ENCODE measurements at regions not wholly inside any gene's neighbourhood (a gene's known extent, or its start where the extent isn't known, plus 50 kb on each side); places are given as distances from the start of the nearest gene placed in this dataset.

GRCh38 chr10:55223352-55223751, 422.3 kb upstream of the PCDH15 start:
- Histone ChIP-seq H3K9me3 (no peaks in the 10 kb centered on the region), H3K27ac (no peak overlapping the region), H3K4me3 (no peak overlapping the region), H3K27me3 (replicated peaks; ENCODE audit: insufficient read depth) (no peaks in the 10 kb centered on the region), H3K36me3 (no peaks in the 10 kb centered on the region), H3K4me1 (replicated peaks) (no peaks in the 10 kb centered on the region)
- intact Hi-C loops (cut with DNase I): no loop called here
- no peak for TF ChIP-seq POLR2A (IDR thresholded peaks at IDR 0.05)
- TF ChIP-seq CTCF (IDR thresholded peaks at IDR 0.05): no peak
- TF ChIP-seq POLR2AphosphoS5 (IDR thresholded peaks at IDR 0.05): no peak
- WGBS: 63% methylated on average over 2 of the region's 2 CpGs
- DNase-seq (ENCODE audit: low spot score): no peak

- DNase-seq (ENCODE audit: low spot score): no peak
- intact Hi-C loops (cut with DNase I): no loop called here
- no peak for TF ChIP-seq POLR2AphosphoS5 (IDR thresholded peaks at IDR 0.05)
Observed at GRCh38 chr10:55220975-55221374, 419.9 kb upstream of the PCDH15 start.

GRCh38 chr10:55215699-55216098, 414.7 kb upstream of the PCDH15 start:
- Histone ChIP-seq H3K4me3 (no peak overlapping the region), H3K36me3 (no peaks in the 10 kb centered on the region), H3K4me1 (replicated peaks) (no peaks in the 10 kb centered on the region), H3K27me3 (replicated peaks; ENCODE audit: insufficient read depth) (no peaks in the 10 kb centered on the region), H3K9me3 (no peaks in the 10 kb centered on the region), H3K27ac (no peak overlapping the region)
- intact Hi-C loops (cut with DNase I): no loop called here
- DNase-seq (ENCODE audit: low spot score): no peak
- no peak for TF ChIP-seq CTCF (IDR thresholded peaks at IDR 0.05)
- no peak for TF ChIP-seq POLR2A (IDR thresholded peaks at IDR 0.05)
- TF ChIP-seq POLR2AphosphoS5 (IDR thresholded peaks at IDR 0.05): no peak
- WGBS: 78% methylated on average over 1 of the region's 1 CpG

More at GRCh38 chr10:55220975-55221374, 419.9 kb upstream of the PCDH15 start:
- Histone ChIP-seq H3K4me1 (replicated peaks) (no peaks in the 10 kb centered on the region), H3K27ac (no peak overlapping the region), H3K9me3 (no peaks in the 10 kb centered on the region), H3K36me3 (no peaks in the 10 kb centered on the region), H3K4me3 (no peak overlapping the region), H3K27me3 (replicated peaks; ENCODE audit: insufficient read depth) (no peaks in the 10 kb centered on the region)

DNA sequence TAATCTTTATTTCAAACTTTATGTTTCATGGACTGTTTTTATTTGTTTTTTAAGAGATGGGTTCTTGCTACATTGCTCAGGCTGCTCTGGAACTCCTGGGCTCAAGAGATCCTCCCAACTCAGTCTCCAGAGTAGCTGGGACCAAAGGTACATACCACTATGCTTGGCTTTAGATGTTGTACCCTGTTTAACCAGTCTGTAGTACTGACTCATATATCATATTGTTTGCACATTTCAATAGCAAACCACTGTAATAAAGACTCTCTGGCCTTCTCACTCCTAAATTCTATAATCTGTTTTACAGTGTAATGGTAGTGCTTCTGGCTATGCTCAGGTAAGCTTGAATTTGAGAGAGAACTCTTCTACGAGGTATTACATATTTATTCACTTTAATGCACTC, 413.6 kb upstream of the PCDH15 start:
- no peaks in the 10 kb centered on the region for H3K27me3 ChIP-seq (replicated peaks; ENCODE audit: insufficient read depth)
- no peak overlapping the region for H3K4me3 ChIP-seq
- H3K4me1 ChIP-seq (replicated peaks): no peaks in the 10 kb centered on the region
- H3K36me3 ChIP-seq: no peaks in the 10 kb centered on the region
- TF ChIP-seq CTCF (IDR thresholded peaks at IDR 0.05) (no peak), POLR2A (IDR thresholded peaks at IDR 0.05) (no peak), POLR2AphosphoS5 (IDR thresholded peaks at IDR 0.05) (no peak)
- no peaks in the 10 kb centered on the region for H3K9me3 ChIP-seq
- WGBS: 36% methylated on average over 1 of the region's 1 CpG
- no peak for DNase-seq (ENCODE audit: low spot score)
- intact Hi-C loops (cut with DNase I): no loop called here
- no peak overlapping the region for H3K27ac ChIP-seq

DNA sequence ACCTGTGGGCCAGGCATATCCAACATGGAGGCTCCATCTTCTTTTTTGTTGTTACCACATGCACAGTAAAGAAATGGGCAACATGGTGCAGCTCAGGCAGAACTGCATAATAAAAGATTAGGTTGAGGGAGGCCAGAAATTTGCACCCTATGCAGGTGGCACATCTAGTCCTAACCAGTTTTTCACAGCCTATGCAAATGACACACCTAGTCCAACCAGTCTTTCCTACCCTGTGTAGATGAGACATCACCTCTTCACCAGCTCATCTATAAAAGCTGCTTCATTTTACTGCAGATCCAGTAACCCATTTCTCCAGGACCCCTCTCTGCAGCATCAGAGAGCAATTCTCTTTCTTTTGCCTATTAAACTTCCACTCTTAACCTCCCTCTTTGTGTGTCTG, 411.0 kb upstream of the PCDH15 start:
- H3K27me3 ChIP-seq (replicated peaks; ENCODE audit: insufficient read depth): no peaks in the 10 kb centered on the region
- H3K9me3 ChIP-seq: no peaks in the 10 kb centered on the region
- DNase-seq (ENCODE audit: low spot score): no peak
- H3K36me3 ChIP-seq: no peaks in the 10 kb centered on the region
- no peak overlapping the region for H3K4me3 ChIP-seq
- H3K27ac ChIP-seq: no peak overlapping the region
- no peak for TF ChIP-seq POLR2AphosphoS5 (IDR thresholded peaks at IDR 0.05)
- no peak for TF ChIP-seq CTCF (IDR thresholded peaks at IDR 0.05)
- TF ChIP-seq POLR2A (IDR thresholded peaks at IDR 0.05): no peak
- intact Hi-C loops (cut with DNase I): no loop called here
- H3K4me1 ChIP-seq (replicated peaks): no peaks in the 10 kb centered on the region

Measured in prostate gland (tissue), 2 donors.